Smooth muscle cell (in vitro differentiated cells): ENCODE measurements at regions not wholly inside any gene's neighbourhood (a gene's known extent, or its start where the extent isn't known, plus 50 kb on each side); places are given as distances from the start of the nearest gene placed in this dataset.

Experiments
- DNase-seq: peaks from one replicate; lab custom pipeline; 2025; ENCODE audit not compliant: unreplicated experiment; lab: John Stamatoyannopoulos, UW
- H2AFZ ChIP-seq: fragments of 200-600 bp; sonication (generic); 2 replicates; pipeline ENCODE4 v1.6.0; 2016; ENCODE audit warnings: antibody characterized with exemption, low read depth, mild to moderate bottlenecking
- H3F3A ChIP-seq: fragments of 200-600 bp; sonication (generic); 2 replicates; pipeline ENCODE4 v1.6.0; 2017; ENCODE audit warnings: antibody characterized with exemption, low read depth
- H3K27ac ChIP-seq: fragments of 200-600 bp; sonication (generic); 2 replicates; pipeline ENCODE4 v1.5.1; 2016; ENCODE audit warnings: low read depth, mild to moderate bottlenecking
- H3K27me3 ChIP-seq: fragments of 200-600 bp; sonication (generic); 2 replicates; pipeline ENCODE4 v1.6.1; 2016; ENCODE audit warnings: low read depth, mild to moderate bottlenecking
- H3K36me3 ChIP-seq: fragments of 200-600 bp; sonication (generic); 2 replicates; pipeline ENCODE4 v1.5.1; 2016; ENCODE audit warnings: low read depth
- H3K4me1 ChIP-seq: fragments of 200-600 bp; sonication (generic); 2 replicates; pipeline ENCODE4 v1.5.1; 2016; ENCODE audit warnings: low read depth
- H3K4me2 ChIP-seq: fragments of 200-600 bp; sonication (generic); 2 replicates; pipeline ENCODE4 v1.6.0; 2016; ENCODE audit warnings: mild to moderate bottlenecking
- H3K4me3 ChIP-seq: fragments of 200-600 bp; sonication (generic); 2 replicates; pipeline ENCODE4 v1.5.1; 2016; ENCODE audit warnings: mild to moderate bottlenecking
- H3K79me2 ChIP-seq: fragments of 200-600 bp; sonication (generic); 2 replicates; pipeline ENCODE4 v1.6.0; 2016; ENCODE audit warnings: low read depth, mild to moderate bottlenecking
- H3K9ac ChIP-seq: fragments of 200-600 bp; sonication (generic); 2 replicates; pipeline ENCODE4 v1.6.0; 2016; ENCODE audit warnings: low read depth
- H3K9me3 ChIP-seq: fragments of 200-600 bp; sonication (generic); replicated peaks from 2 replicates; pipeline ENCODE4 v1.5.1; 2016; ENCODE audit warnings: low read depth
- H4K20me1 ChIP-seq: fragments of 200-600 bp; sonication (generic); 2 replicates; pipeline ENCODE4 v1.6.0; 2016; ENCODE audit warnings: low read depth
- CTCF ChIP-seq: fragments of 200-600 bp; sonication (generic); IDR thresholded peaks from 2 replicates; pipeline ENCODE4 v1.5.1; 2017; ENCODE audit warnings: borderline replicate concordance, mild to moderate bottlenecking, antibody characterized with exemption; ENCODE audit not compliant: insufficient read depth, poor library complexity, severe bottlenecking
- WGBS: methylation state at CpG from one replicate; pipeline ENCODE4 v1.1.7; 2016; ENCODE audit warnings: low lambda C conversion rate; 5-methylcytosine and 5-hydroxymethylcytosine counted together

GRCh38 chr7:91568138-91568537 is 303.9 kb downstream of the FZD1 start:
- H3K9me3 ChIP-seq: no peaks in the 10 kb centered on the region
- no peak overlapping the region for H3K9ac ChIP-seq
- 95% methylated on average over 1 of the region's 1 CpG for whole genome bisulfite sequencing
- H4K20me1 ChIP-seq: no peaks in the 10 kb centered on the region
- H3K36me3 ChIP-seq: no peaks in the 10 kb centered on the region
- H3K4me1 ChIP-seq: peaks cover 5% of the 10 kb centered on the region
- no peak overlapping the region for H3K27ac ChIP-seq
- H3K4me2 ChIP-seq: no peak overlapping the region
- no peak for TF ChIP-seq CTCF
- no peaks in the 10 kb centered on the region for H3K27me3 ChIP-seq
- H3K79me2 ChIP-seq: no peaks in the 10 kb centered on the region
- H2AFZ ChIP-seq: no peak overlapping the region
- H3F3A ChIP-seq: no peaks in the 10 kb centered on the region
- DNase-seq: no peak
- no peak overlapping the region for H3K4me3 ChIP-seq

- H4K20me1 ChIP-seq: no peaks in the 10 kb centered on the region
- H3K9ac ChIP-seq: no peak overlapping the region
- no peak for TF ChIP-seq CTCF
- no peaks in the 10 kb centered on the region for H3K9me3 ChIP-seq
- no peak overlapping the region for H3K4me2 ChIP-seq
- no peak for DNase-seq
- H3K4me1 ChIP-seq: peaks cover 5% of the 10 kb centered on the region
- WGBS: 90% methylated on average over 1 of the region's 1 CpG
- H3K79me2 ChIP-seq: no peaks in the 10 kb centered on the region
- no peaks in the 10 kb centered on the region for H3K36me3 ChIP-seq
- no peak overlapping the region for H3K4me3 ChIP-seq
- H3K27me3 ChIP-seq: no peaks in the 10 kb centered on the region
- no peak overlapping the region for H3K27ac ChIP-seq
- H3F3A ChIP-seq: no peaks in the 10 kb centered on the region
- H2AFZ ChIP-seq: no peak overlapping the region
Observed at GRCh38 chr7:91569728-91570457, 305.7 kb downstream of the FZD1 start.

DNA sequence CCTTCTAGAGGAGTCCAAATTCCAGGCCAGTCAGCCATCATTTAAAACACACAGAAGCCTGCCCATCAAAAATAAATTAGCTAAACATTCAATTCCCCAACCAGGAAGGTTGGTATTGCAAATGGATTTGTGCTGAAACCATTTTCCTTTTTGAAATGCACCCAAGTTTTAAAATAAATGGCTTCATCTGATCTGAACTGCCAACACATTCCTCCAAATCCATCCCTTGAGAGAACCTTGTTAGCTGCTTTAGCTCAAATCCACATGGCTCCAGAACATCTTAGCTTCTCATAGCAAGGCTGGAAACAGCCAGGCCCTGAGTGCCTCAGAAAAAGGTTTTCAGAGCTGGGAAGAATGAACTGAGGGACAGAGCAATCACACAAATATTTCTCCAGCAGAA is 306.3 kb downstream of the FZD1 start:
- no peak overlapping the region for H3K4me2 ChIP-seq
- no peak overlapping the region for H3K27ac ChIP-seq
- H3F3A ChIP-seq: no peaks in the 10 kb centered on the region
- H3K79me2 ChIP-seq: no peaks in the 10 kb centered on the region
- peaks cover 1% of the 10 kb centered on the region for H3K4me1 ChIP-seq
- H3K4me3 ChIP-seq: no peak overlapping the region
- H2AFZ ChIP-seq: no peak overlapping the region
- no peak overlapping the region for H3K9ac ChIP-seq
- no peak for TF ChIP-seq CTCF
- H4K20me1 ChIP-seq: no peaks in the 10 kb centered on the region
- no peak for DNase-seq
- H3K27me3 ChIP-seq: no peaks in the 10 kb centered on the region
- no peaks in the 10 kb centered on the region for H3K9me3 ChIP-seq
- no peaks in the 10 kb centered on the region for H3K36me3 ChIP-seq

- no peaks in the 10 kb centered on the region for H3K27me3 ChIP-seq
- H3F3A ChIP-seq: no peaks in the 10 kb centered on the region
- no peak overlapping the region for H3K27ac ChIP-seq
- no peak for TF ChIP-seq CTCF
- no peaks in the 10 kb centered on the region for H3K79me2 ChIP-seq
- H3K36me3 ChIP-seq: no peaks in the 10 kb centered on the region
- H3K4me3 ChIP-seq: no peak overlapping the region
- no peaks in the 10 kb centered on the region for H4K20me1 ChIP-seq
- no peak for DNase-seq
- WGBS: 100% methylated on average over 1 of the region's 1 CpG
- H2AFZ ChIP-seq: no peak overlapping the region
- no peak overlapping the region for H3K9ac ChIP-seq
- H3K4me1 ChIP-seq: no peaks in the 10 kb centered on the region
- no peak overlapping the region for H3K4me2 ChIP-seq
- H3K9me3 ChIP-seq: no peaks in the 10 kb centered on the region
Observed at GRCh38 chr7:91571601-91572000, 307.4 kb downstream of the FZD1 start.
